ENCODE measurements at regions not wholly inside any gene's neighbourhood (a gene's known extent, or its start where the extent isn't known, plus 50 kb on each side); places are given as distances from the start of the nearest gene placed in this dataset.

GRCh38 chr3:20395692-20396091 is 209.7 kb upstream of the SGO1 start:
- no peak overlapping the region for H3K4me2 ChIP-seq (ENCODE audit: low read length)
- TF ChIP-seq EZH2 (IDR thresholded peaks at IDR 0.05; ENCODE audit: borderline replicate concordance, insufficient read depth, low read length, poor library complexity, severe bottlenecking) (no peak), TAF1 (IDR thresholded peaks at IDR 0.05; ENCODE audit: low read depth) (no peak), SMC3 (conservative IDR thresholded peaks at IDR 0.05; ENCODE audit: poor library complexity) (no peak), CTCF (IDR thresholded peaks at IDR 0.05; ENCODE audit: poor library complexity, severe bottlenecking) (no peak), MXI1 (conservative IDR thresholded peaks at IDR 0.05; ENCODE audit: poor library complexity, severe bottlenecking) (no peak), RAD21 (conservative IDR thresholded peaks at IDR 0.05) (no peak), EP300 (conservative IDR thresholded peaks at IDR 0.05; ENCODE audit: poor library complexity, severe bottlenecking) (no peak), POLR2AphosphoS5 (IDR thresholded peaks at IDR 0.05) (no peak)
- TF ChIP-seq, protein P1, sequence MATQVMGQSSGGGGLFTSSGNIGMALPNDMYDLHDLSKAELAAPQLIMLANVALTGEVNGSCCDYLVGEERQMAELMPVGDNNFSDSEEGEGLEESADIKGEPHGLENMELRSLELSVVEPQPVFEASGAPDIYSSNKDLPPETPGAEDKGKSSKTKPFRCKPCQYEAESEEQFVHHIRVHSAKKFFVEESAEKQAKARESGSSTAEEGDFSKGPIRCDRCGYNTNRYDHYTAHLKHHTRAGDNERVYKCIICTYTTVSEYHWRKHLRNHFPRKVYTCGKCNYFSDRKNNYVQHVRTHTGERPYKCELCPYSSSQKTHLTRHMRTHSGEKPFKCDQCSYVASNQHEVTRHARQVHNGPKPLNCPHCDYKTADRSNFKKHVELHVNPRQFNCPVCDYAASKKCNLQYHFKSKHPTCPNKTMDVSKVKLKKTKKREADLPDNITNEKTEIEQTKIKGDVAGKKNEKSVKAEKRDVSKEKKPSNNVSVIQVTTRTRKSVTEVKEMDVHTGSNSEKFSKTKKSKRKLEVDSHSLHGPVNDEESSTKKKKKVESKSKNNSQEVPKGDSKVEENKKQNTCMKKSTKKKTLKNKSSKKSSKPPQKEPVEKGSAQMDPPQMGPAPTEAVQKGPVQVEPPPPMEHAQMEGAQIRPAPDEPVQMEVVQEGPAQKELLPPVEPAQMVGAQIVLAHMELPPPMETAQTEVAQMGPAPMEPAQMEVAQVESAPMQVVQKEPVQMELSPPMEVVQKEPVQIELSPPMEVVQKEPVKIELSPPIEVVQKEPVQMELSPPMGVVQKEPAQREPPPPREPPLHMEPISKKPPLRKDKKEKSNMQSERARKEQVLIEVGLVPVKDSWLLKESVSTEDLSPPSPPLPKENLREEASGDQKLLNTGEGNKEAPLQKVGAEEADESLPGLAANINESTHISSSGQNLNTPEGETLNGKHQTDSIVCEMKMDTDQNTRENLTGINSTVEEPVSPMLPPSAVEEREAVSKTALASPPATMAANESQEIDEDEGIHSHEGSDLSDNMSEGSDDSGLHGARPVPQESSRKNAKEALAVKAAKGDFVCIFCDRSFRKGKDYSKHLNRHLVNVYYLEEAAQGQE (IDR thresholded peaks at IDR 0.05; ENCODE audit: borderline replicate concordance): no peak
- H3K4me3 ChIP-seq (ENCODE audit: low read length): no peak overlapping the region
- no peaks in the 10 kb centered on the region for H3F3A ChIP-seq (ENCODE audit: insufficient read depth, low read length, poor library complexity, severe bottlenecking)
- no peaks in the 10 kb centered on the region for H3K9me2 ChIP-seq (ENCODE audit: insufficient read depth, low read length)
- H3K9ac ChIP-seq (ENCODE audit: low read length): no peak overlapping the region
- no peaks in the 10 kb centered on the region for H3K79me2 ChIP-seq (replicated peaks; ENCODE audit: insufficient read depth, low read length)
- H3K27ac ChIP-seq (ENCODE audit: low read length): no peak overlapping the region
- no peaks in the 10 kb centered on the region for H3K9me3 ChIP-seq (ENCODE audit: low read length)
- H3K36me3 ChIP-seq (ENCODE audit: insufficient read depth, low read length): no peaks in the 10 kb centered on the region
- no peaks in the 10 kb centered on the region for H3K27me3 ChIP-seq (ENCODE audit: insufficient read depth, low read depth, low read length)
- H4K20me1 ChIP-seq (ENCODE audit: insufficient read depth): no peaks in the 10 kb centered on the region
- H2AFZ ChIP-seq (ENCODE audit: low read depth, low read length): no peak overlapping the region

DNA sequence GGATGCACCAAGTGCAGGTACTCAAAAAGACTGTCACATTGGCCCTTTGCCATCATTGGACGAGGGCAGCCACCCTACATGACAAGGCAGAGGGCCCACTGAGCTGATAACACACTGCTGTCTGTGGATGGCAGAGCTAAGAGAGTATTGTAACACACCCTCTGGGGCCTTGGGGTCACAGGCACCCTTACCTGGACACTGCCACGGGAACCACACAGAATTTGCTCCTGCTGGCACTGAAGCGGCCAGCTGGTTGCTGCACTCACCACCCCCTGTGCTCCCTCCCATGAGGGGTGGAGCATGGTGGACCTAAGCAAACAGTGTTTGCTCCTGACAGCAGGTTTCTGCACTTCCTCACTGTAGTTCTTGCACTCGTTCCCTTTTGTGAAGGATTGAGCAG is 208.2 kb upstream of the SGO1 start:
- H3K9me2 ChIP-seq (ENCODE audit: insufficient read depth, low read length): no peaks in the 10 kb centered on the region
- no peaks in the 10 kb centered on the region for H3K27me3 ChIP-seq (ENCODE audit: insufficient read depth, low read depth, low read length)
- H2AFZ ChIP-seq (ENCODE audit: low read depth, low read length): no peak overlapping the region
- H4K20me1 ChIP-seq (ENCODE audit: insufficient read depth): no peaks in the 10 kb centered on the region
- no peak overlapping the region for H3K9ac ChIP-seq (ENCODE audit: low read length)
- no peak overlapping the region for H3K27ac ChIP-seq (ENCODE audit: low read length)
- H3F3A ChIP-seq (ENCODE audit: insufficient read depth, low read length, poor library complexity, severe bottlenecking): no peaks in the 10 kb centered on the region
- H3K9me3 ChIP-seq (ENCODE audit: low read length): no peaks in the 10 kb centered on the region
- no peak overlapping the region for H3K4me3 ChIP-seq (ENCODE audit: low read length)
- no peaks in the 10 kb centered on the region for H3K36me3 ChIP-seq (ENCODE audit: insufficient read depth, low read length)
- no peak overlapping the region for H3K4me2 ChIP-seq (ENCODE audit: low read length)
- TF ChIP-seq EZH2 (IDR thresholded peaks at IDR 0.05; ENCODE audit: borderline replicate concordance, insufficient read depth, low read length, poor library complexity, severe bottlenecking) (no peak), RAD21 (conservative IDR thresholded peaks at IDR 0.05) (no peak), SMC3 (conservative IDR thresholded peaks at IDR 0.05; ENCODE audit: poor library complexity) (no peak), MXI1 (conservative IDR thresholded peaks at IDR 0.05; ENCODE audit: poor library complexity, severe bottlenecking) (no peak), EP300 (conservative IDR thresholded peaks at IDR 0.05; ENCODE audit: poor library complexity, severe bottlenecking) (no peak), CTCF (IDR thresholded peaks at IDR 0.05; ENCODE audit: poor library complexity, severe bottlenecking) (no peak), TAF1 (IDR thresholded peaks at IDR 0.05; ENCODE audit: low read depth) (no peak), POLR2AphosphoS5 (IDR thresholded peaks at IDR 0.05) (no peak)
- TF ChIP-seq, protein P1 (IDR thresholded peaks at IDR 0.05; ENCODE audit: borderline replicate concordance): no peak
- H3K79me2 ChIP-seq (replicated peaks; ENCODE audit: insufficient read depth, low read length): no peaks in the 10 kb centered on the region

All from neural cell (in vitro differentiated cells).